Tibial nerve (tissue), 3 donors: ENCODE measurements at regions not wholly inside any gene's neighbourhood (a gene's known extent, or its start where the extent isn't known, plus 50 kb on each side); places are given as distances from the start of the nearest gene placed in this dataset.

Source experiments
- POLR2A ChIP-seq, 2 donors: fragments of 450-650 bp; IDR thresholded peaks; one replicate each; pipeline ENCODE4 v1.6.1; 2017; ENCODE audit warnings: antibody characterized with exemption in 2 of 2, mild to moderate bottlenecking in 2 of 2, moderate library complexity in 2 of 2
- TF ChIP-seq, protein P1 (sequence below), 5 experiments: fragments of 200-600 bp in 3 of 5; fragments of 450-650 bp in 2 of 5; sonication (generic) in 3 of 5; IDR thresholded peaks; one replicate each; pipeline ENCODE4 v1.5.1; 2016 to 2019; ENCODE audit warnings: antibody characterized with exemption in 5 of 5, mild to moderate bottlenecking in 3 of 5, moderate library complexity in 2 of 5

DNA sequence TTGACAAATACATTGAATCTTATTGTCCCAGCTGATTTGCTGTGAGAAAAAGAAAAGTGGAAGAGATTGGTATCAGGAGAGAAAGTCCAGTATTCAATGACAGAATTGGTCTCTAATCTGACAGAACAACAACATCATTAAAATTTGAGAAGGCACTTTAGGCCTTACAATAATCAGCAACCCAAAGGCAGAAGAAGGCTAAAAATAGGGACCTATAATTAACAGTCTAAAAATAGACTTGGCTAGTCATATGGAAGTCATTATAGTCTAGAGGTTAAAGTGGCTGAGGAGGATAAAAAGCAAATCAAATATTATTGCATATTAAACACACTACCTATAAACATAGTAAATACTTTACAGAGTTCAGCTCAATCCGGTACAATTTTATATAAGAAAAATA lies 393.6 kb upstream of the JAG1 start:
- TF ChIP-seq, protein P1, sequence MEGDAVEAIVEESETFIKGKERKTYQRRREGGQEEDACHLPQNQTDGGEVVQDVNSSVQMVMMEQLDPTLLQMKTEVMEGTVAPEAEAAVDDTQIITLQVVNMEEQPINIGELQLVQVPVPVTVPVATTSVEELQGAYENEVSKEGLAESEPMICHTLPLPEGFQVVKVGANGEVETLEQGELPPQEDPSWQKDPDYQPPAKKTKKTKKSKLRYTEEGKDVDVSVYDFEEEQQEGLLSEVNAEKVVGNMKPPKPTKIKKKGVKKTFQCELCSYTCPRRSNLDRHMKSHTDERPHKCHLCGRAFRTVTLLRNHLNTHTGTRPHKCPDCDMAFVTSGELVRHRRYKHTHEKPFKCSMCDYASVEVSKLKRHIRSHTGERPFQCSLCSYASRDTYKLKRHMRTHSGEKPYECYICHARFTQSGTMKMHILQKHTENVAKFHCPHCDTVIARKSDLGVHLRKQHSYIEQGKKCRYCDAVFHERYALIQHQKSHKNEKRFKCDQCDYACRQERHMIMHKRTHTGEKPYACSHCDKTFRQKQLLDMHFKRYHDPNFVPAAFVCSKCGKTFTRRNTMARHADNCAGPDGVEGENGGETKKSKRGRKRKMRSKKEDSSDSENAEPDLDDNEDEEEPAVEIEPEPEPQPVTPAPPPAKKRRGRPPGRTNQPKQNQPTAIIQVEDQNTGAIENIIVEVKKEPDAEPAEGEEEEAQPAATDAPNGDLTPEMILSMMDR (IDR thresholded peaks at IDR 0.05): no peak
- TF ChIP-seq POLR2A (IDR thresholded peaks at IDR 0.05): no peak
